ENCODE measurements at regions not wholly inside any gene's neighbourhood (a gene's known extent, or its start where the extent isn't known, plus 50 kb on each side); places are given as distances from the start of the nearest gene placed in this dataset.

GRCh38 chr14:51145246-51145645 is 50.3 kb upstream of the TRIM9 start:
- TF ChIP-seq EZH2phosphoT487 (IDR thresholded peaks at IDR 0.05) (no peak), EZH2 (IDR thresholded peaks at IDR 0.05) (no peak)
- TF ChIP-seq, protein P1, sequence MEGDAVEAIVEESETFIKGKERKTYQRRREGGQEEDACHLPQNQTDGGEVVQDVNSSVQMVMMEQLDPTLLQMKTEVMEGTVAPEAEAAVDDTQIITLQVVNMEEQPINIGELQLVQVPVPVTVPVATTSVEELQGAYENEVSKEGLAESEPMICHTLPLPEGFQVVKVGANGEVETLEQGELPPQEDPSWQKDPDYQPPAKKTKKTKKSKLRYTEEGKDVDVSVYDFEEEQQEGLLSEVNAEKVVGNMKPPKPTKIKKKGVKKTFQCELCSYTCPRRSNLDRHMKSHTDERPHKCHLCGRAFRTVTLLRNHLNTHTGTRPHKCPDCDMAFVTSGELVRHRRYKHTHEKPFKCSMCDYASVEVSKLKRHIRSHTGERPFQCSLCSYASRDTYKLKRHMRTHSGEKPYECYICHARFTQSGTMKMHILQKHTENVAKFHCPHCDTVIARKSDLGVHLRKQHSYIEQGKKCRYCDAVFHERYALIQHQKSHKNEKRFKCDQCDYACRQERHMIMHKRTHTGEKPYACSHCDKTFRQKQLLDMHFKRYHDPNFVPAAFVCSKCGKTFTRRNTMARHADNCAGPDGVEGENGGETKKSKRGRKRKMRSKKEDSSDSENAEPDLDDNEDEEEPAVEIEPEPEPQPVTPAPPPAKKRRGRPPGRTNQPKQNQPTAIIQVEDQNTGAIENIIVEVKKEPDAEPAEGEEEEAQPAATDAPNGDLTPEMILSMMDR (IDR thresholded peaks at IDR 0.05), result no peak
